Brain microvascular endothelial cell (primary cell): ENCODE measurements at regions not wholly inside any gene's neighbourhood (a gene's known extent, or its start where the extent isn't known, plus 50 kb on each side); places are given as distances from the start of the nearest gene placed in this dataset.

ENCODE experiments used
- DNase-seq: peaks from one replicate; pipeline ENCODE4 v3.0.0-alpha.2; 2020
- H3K27ac ChIP-seq: fragments of 250-450 bp; sonication (Bioruptor Pico); 2 replicates; pipeline ENCODE4 v1.5.1; 2020; ENCODE audit warnings: mild to moderate bottlenecking, moderate library complexity
- H3K27me3 ChIP-seq: fragments of 250-450 bp; sonication (Bioruptor Pico); replicated peaks from 2 replicates; pipeline ENCODE4 v1.5.1; 2020; ENCODE audit warnings: mild to moderate bottlenecking
- H3K36me3 ChIP-seq: fragments of 250-450 bp; sonication (Bioruptor Pico); replicated peaks from 2 replicates; pipeline ENCODE4 v1.5.1; 2020; ENCODE audit warnings: mild to moderate bottlenecking
- H3K4me3 ChIP-seq: 2 replicates; pipeline ENCODE4 v1.5.1; 2011; ENCODE audit warnings: low read depth, mild to moderate bottlenecking, control low read depth, low read length, moderate library complexity
- in situ Hi-C: cut with HindIII; loops from 2 replicates; pipeline ENCODE4 v1.10.0; 2017; ENCODE audit warnings: low sequenced_read_pairs, low pct_ligation_motif_present
- TF ChIP-seq, protein P1 (sequence below): IDR thresholded peaks from 2 replicates; pipeline ENCODE4 v1.5.1; 2011; ENCODE audit warnings: low read depth, mild to moderate bottlenecking, moderate library complexity, low read length, control low read depth, inconsistent platforms; ENCODE audit errors: missing control alignments

DNA sequence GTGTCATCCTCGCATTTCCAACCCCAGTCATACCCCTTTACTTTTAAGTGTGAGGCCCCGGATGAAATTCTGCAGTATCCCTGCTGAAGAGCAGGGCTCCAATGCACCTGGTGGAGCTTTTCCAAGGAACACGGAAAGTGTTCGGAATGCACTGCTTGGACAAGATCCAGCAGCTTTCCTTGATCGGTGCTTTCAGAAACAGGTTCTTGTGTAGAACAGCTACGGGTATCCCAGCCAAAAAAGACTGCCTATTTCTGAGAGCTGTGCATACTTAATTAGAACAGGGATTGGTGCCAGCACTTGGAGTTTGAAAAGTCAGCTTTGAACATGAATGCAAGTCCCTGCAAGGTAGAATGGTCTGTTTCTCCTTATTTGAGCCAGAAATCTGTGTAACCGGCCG lies 87.2 kb upstream of the C1QTNF9B start:
- H3K36me3 ChIP-seq, result no peaks in the 10 kb centered on the region
- TF ChIP-seq, protein P1, sequence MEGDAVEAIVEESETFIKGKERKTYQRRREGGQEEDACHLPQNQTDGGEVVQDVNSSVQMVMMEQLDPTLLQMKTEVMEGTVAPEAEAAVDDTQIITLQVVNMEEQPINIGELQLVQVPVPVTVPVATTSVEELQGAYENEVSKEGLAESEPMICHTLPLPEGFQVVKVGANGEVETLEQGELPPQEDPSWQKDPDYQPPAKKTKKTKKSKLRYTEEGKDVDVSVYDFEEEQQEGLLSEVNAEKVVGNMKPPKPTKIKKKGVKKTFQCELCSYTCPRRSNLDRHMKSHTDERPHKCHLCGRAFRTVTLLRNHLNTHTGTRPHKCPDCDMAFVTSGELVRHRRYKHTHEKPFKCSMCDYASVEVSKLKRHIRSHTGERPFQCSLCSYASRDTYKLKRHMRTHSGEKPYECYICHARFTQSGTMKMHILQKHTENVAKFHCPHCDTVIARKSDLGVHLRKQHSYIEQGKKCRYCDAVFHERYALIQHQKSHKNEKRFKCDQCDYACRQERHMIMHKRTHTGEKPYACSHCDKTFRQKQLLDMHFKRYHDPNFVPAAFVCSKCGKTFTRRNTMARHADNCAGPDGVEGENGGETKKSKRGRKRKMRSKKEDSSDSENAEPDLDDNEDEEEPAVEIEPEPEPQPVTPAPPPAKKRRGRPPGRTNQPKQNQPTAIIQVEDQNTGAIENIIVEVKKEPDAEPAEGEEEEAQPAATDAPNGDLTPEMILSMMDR, result no peak

DNA sequence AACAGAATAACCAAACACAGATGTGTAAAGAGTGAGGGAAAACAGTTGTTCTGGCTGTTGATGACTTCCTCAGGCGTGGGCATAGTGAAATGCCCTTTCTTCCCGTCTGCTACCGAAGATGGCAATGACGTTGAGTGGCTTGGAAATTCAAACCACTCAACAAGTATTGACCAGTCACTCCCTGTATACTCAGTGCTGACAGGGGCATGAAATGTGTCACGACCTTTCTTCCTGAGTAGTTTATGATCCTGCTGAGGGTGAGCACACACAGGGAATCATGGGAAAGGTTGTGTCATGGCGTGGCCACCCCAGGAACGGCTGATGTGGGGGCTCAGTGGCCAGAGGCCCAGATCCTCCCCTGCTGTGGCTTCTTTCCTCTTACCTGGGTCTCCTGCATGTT lies 87.8 kb upstream of the C1QTNF9B start:
- Histone ChIP-seq H3K4me3 (no peak overlapping the region), H3K27me3 (no peaks in the 10 kb centered on the region), H3K27ac (no peak overlapping the region), H3K36me3 (no peaks in the 10 kb centered on the region)
- in situ Hi-C loops, result no loop called here
- DNase-seq, result no peak
- TF ChIP-seq, protein P1, result no peak

More for the DNA sequence above, 87.2 kb upstream of the C1QTNF9B start:
- no peak overlapping the region for H3K4me3 ChIP-seq
- in situ Hi-C loops, result no loop called here
- no peak for DNase-seq
- H3K27ac ChIP-seq, result no peak overlapping the region
- H3K27me3 ChIP-seq, result no peaks in the 10 kb centered on the region

DNA sequence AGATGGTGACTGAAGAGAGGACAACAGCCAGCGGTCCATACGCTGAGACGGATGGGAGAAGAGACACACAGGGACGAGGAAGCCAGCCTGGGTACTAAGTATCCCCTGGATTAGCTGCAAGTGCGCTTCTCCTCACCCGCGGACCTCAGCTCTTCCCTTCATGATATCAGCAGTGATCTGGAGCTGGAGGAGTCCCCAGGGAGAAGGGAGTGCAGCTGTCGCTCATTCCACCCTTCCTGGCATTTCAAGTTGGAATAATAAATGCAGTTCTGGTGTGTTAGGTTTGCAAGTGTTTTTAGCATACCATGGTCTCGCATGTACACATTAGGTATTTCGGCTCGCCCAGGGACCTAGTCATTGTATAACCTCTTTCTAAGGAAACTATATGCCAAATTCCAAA lies 88.5 kb upstream of the C1QTNF9B start:
- Histone ChIP-seq H3K4me3 (no peak overlapping the region), H3K27ac (peak overlapping the region; percentile 94), H3K27me3 (no peaks in the 10 kb centered on the region), H3K36me3 (no peaks in the 10 kb centered on the region)
- in situ Hi-C loops, result no loop called here
- TF ChIP-seq, protein P1, result no peak
- DNase-seq, result peak; percentile 33

DNA sequence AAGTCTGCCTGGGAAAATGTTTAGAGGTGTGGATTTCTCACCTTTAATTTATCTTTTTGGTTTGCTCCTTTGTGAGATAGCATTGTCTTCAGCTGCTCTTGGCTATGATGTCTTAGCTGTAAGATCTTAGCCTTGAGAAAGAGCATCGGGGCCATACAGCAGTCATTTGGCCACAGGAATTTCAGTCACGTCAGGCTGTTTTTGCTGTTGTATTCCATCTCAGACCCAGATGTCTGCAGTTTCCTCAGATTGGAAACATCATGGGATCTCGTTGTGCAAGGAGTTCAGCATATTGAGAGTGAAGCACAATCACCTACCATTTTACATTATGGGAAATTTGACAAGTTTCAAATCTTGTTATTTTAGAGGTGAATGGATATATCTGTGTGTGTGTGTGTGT lies 89.3 kb upstream of the C1QTNF9B start:
- in situ Hi-C loops, result no loop called here
- no peaks in the 10 kb centered on the region for H3K27me3 ChIP-seq
- H3K27ac ChIP-seq, result peak overlapping the region; percentile 94
- no peak overlapping the region for H3K4me3 ChIP-seq
- TF ChIP-seq, protein P1, result no peak
- peak; percentile 94 for DNase-seq
- H3K36me3 ChIP-seq, result no peaks in the 10 kb centered on the region

DNA sequence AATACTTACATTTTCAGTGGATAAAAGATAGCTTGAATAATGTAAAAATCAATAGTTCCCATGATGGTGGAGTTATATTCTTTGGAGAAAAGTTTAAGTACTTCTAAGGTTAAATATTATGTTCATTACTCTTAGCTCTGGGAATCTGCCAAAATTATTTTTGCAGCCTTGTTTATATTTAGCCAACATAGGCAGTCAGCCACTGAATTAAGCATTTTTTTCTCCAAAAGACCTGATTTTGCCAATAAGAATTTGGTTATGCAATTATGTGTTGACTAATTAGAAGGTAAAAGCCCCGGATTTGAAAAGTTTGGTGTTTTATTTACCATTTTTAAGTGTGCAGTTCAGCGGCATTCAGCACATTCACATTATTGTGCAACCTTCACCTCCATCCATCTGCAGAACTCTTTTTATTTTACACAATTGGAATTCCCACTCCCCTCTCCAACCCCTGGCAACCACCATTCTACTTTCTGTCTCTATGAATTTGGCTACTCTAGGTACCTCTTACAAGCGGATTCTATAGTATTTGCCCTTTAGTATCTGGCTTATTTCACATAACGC lies 90.1 kb upstream of the C1QTNF9B start:
- in situ Hi-C loops, result no loop called here
- Histone ChIP-seq H3K4me3 (no peak overlapping the region), H3K36me3 (no peaks in the 10 kb centered on the region), H3K27ac (peak overlapping the region; percentile 94), H3K27me3 (no peaks in the 10 kb centered on the region)
- TF ChIP-seq, protein P1, result no peak
- DNase-seq, result no peak

DNA sequence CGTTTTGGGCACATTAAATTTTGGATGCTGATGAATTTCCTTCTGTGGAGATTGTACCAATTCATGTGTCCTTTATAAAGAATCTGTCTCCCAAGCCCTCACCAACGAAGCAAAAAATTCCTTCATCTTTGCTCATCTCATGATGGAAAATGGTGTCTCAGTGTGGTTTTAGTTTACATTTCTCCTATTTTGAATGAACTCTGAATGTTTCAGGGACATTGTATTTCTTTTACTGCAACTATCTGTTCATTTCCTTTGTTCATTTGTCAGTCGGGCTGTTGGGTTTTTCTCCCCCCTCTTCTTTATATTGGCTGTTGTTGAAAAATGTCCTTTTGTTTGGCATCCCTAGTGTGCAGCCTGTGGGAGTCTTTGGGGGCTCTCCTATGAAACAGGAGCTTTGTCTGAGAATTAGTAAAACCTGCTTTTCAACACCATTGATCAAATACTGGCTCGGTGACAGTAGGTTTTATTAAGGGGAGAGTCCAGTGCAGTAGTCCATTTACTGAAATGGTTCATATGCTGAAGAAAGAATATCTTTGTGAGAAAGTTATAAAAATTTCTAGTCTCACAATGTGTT lies 91.3 kb upstream of the C1QTNF9B start:
- Histone ChIP-seq H3K27ac (no peak overlapping the region), H3K4me3 (no peak overlapping the region), H3K36me3 (no peaks in the 10 kb centered on the region), H3K27me3 (no peaks in the 10 kb centered on the region)
- DNase-seq, result no peak
- in situ Hi-C loops, result no loop called here
- TF ChIP-seq, protein P1, result no peak
